GM12891 (cell line): ENCODE measurements at regions not wholly inside any gene's neighbourhood (a gene's known extent, or its start where the extent isn't known, plus 50 kb on each side); places are given as distances from the start of the nearest gene placed in this dataset.

Experiments used
- POLR2A ChIP-seq: IDR thresholded peaks from 2 replicates; pipeline ENCODE4 v1.6.1; 2011; ENCODE audit warnings: low read depth, low read length, control low read depth
- POLR2AphosphoS5 ChIP-seq: IDR thresholded peaks from 2 replicates; pipeline ENCODE4 v1.6.1; 2011; ENCODE audit warnings: low read depth, low read length, control low read depth
- TAF1 ChIP-seq: IDR thresholded peaks from 2 replicates; pipeline ENCODE4 v1.6.1; 2011; ENCODE audit warnings: low read depth, low read length, control low read depth

GRCh38 chr18:77737405-77737804 lies 487.8 kb downstream of the GALR1 start:
- TF ChIP-seq POLR2A, result no peak
- TF ChIP-seq POLR2AphosphoS5, result no peak
- no peak for TF ChIP-seq TAF1
